ENCODE measurements at regions not wholly inside any gene's neighbourhood (a gene's known extent, or its start where the extent isn't known, plus 50 kb on each side); places are given as distances from the start of the nearest gene placed in this dataset.

DNA sequence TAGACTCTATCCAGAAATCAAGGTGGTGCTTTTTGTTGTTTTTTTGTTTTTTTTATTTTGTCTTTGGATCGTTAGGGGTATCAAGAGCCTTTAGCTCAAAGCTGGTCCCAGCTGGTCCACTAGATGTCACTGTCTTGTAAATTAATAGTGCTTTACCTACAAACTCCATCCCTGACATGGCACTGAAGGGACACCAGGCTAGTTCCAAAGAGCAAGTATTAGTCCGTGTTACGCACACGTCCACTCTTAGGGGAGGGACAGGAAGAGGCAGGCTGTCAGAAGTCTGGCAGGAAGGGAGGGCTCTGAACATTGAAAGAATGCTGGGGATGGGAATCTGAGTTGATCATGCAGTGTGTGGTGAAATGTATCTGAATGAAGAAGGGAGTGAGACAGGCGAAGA lies 85.9 kb upstream of the CCBE1 start:
- no peaks in the 10 kb centered on the region for H3K4me1 ChIP-seq (ENCODE audit: insufficient read depth, low read length, severe bottlenecking)
- H2AFZ ChIP-seq (ENCODE audit: low read length) = no peak overlapping the region
- H3K9me2 ChIP-seq (ENCODE audit: low read depth, low read length) = no peaks in the 10 kb centered on the region
- H4K20me1 ChIP-seq (ENCODE audit: insufficient read depth, low read length) = no peaks in the 10 kb centered on the region
- H3K27ac ChIP-seq (ENCODE audit: low read depth, low read length, poor library complexity, severe bottlenecking) = no peak overlapping the region
- H3F3A ChIP-seq (ENCODE audit: insufficient read depth, low read length) = no peaks in the 10 kb centered on the region
- no peak overlapping the region for H3K9ac ChIP-seq (ENCODE audit: low read length)
- H3K9me3 ChIP-seq (ENCODE audit: low read length) = no peaks in the 10 kb centered on the region
- TF ChIP-seq EZH2 (IDR thresholded peaks at IDR 0.05; ENCODE audit: borderline replicate concordance, low read length) (no peak), CTCF (IDR thresholded peaks at IDR 0.05; ENCODE audit: low read length) (peak; percentile 77)
- no peak overlapping the region for H3K4me2 ChIP-seq (ENCODE audit: low read length)
- no peaks in the 10 kb centered on the region; the same call in 1 of the 2 replicates for H3K27me3 ChIP-seq (ENCODE audit: insufficient read depth, low read length)
- no peak overlapping the region for H3K4me3 ChIP-seq (ENCODE audit: low read depth, low read length, poor library complexity, severe bottlenecking)
- no peaks in the 10 kb centered on the region for H3K79me2 ChIP-seq (ENCODE audit: insufficient read depth, low read length)
- H3K36me3 ChIP-seq (ENCODE audit: insufficient read depth, low read length) = no peaks in the 10 kb centered on the region

GRCh38 chr18:59779979-59780378 lies 82.8 kb upstream of the CCBE1 start:
- Histone ChIP-seq H3K9me3 (ENCODE audit: low read length) (no peaks in the 10 kb centered on the region), H3K4me3 (ENCODE audit: low read depth, low read length, poor library complexity, severe bottlenecking) (no peak overlapping the region), H3K4me1 (ENCODE audit: insufficient read depth, low read length, severe bottlenecking) (no peaks in the 10 kb centered on the region), H3K9ac (ENCODE audit: low read length) (no peak overlapping the region), H3K9me2 (ENCODE audit: low read depth, low read length) (no peaks in the 10 kb centered on the region), H3K79me2 (ENCODE audit: insufficient read depth, low read length) (no peaks in the 10 kb centered on the region), H4K20me1 (ENCODE audit: insufficient read depth, low read length) (no peaks in the 10 kb centered on the region), H2AFZ (ENCODE audit: low read length) (no peak overlapping the region), H3K27me3 (ENCODE audit: insufficient read depth, low read length) (no peaks in the 10 kb centered on the region; the same call in 1 of the 2 replicates), H3K36me3 (ENCODE audit: insufficient read depth, low read length) (no peaks in the 10 kb centered on the region), H3K4me2 (ENCODE audit: low read length) (no peak overlapping the region), H3F3A (ENCODE audit: insufficient read depth, low read length) (no peaks in the 10 kb centered on the region), H3K27ac (ENCODE audit: low read depth, low read length, poor library complexity, severe bottlenecking) (no peak overlapping the region)
- TF ChIP-seq CTCF (IDR thresholded peaks at IDR 0.05; ENCODE audit: low read length) = no peak

DNA sequence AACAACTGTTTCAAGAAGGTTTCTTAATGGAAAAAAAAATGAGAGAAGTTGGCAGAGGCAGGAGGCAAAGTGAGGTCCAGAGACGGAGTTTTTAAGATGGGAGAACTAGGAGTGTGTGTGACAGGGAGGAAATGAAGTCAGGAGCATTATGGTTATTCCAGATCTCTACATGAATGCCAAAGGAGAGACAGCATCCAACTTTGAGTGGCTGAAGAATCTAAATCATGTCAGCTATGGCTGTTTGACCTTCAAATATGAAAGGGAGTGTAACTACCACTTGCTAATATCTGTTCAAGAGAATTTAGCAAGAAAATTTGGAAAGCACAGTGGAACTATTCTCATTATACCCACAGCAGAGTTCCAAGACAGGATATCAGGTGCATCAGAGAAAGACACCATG lies 81.2 kb upstream of the CCBE1 start:
- H3K79me2 ChIP-seq (ENCODE audit: insufficient read depth, low read length) = no peaks in the 10 kb centered on the region
- no peak overlapping the region for H3K4me2 ChIP-seq (ENCODE audit: low read length)
- H3K4me3 ChIP-seq (ENCODE audit: low read depth, low read length, poor library complexity, severe bottlenecking) = no peak overlapping the region
- TF ChIP-seq EZH2 (IDR thresholded peaks at IDR 0.05; ENCODE audit: borderline replicate concordance, low read length) (no peak), CTCF (IDR thresholded peaks at IDR 0.05; ENCODE audit: low read length) (no peak)
- no peak overlapping the region for H3K27ac ChIP-seq (ENCODE audit: low read depth, low read length, poor library complexity, severe bottlenecking)
- H3K36me3 ChIP-seq (ENCODE audit: insufficient read depth, low read length) = no peaks in the 10 kb centered on the region
- no peak overlapping the region for H3K9ac ChIP-seq (ENCODE audit: low read length)
- no peaks in the 10 kb centered on the region for H3K9me3 ChIP-seq (ENCODE audit: low read length)
- H3K4me1 ChIP-seq (ENCODE audit: insufficient read depth, low read length, severe bottlenecking) = no peaks in the 10 kb centered on the region
- H2AFZ ChIP-seq (ENCODE audit: low read length) = no peak overlapping the region
- H3K27me3 ChIP-seq (ENCODE audit: insufficient read depth, low read length) = no peaks in the 10 kb centered on the region; the same call in 1 of the 2 replicates
- H3F3A ChIP-seq (ENCODE audit: insufficient read depth, low read length) = no peaks in the 10 kb centered on the region
- no peaks in the 10 kb centered on the region for H3K9me2 ChIP-seq (ENCODE audit: low read depth, low read length)
- H4K20me1 ChIP-seq (ENCODE audit: insufficient read depth, low read length) = no peaks in the 10 kb centered on the region
